ENCODE measurements at regions not wholly inside any gene's neighbourhood (a gene's known extent, or its start where the extent isn't known, plus 50 kb on each side); places are given as distances from the start of the nearest gene placed in this dataset.

- Mint-ChIP-seq H3K27me3 (no peaks in the 10 kb centered on the region), H3K4me1 (no peaks in the 10 kb centered on the region), H3K36me3 (no peaks in the 10 kb centered on the region), H3K27ac (no peak overlapping the region), H3K4me3 (no peak overlapping the region), H3K9me3 (peaks cover 5 to 6% of the 10 kb centered on the region in 2 donors)
- DNase-seq (no peak), ATAC-seq (replicated peaks) (no peak)
Measured at GRCh38 chr5:51278539-51278938, 104.7 kb upstream of the ISL1 start.

- DNase-seq (no peak), ATAC-seq (replicated peaks) (no peak)
- no peak overlapping the region for H3K4me3 Mint-ChIP-seq
- no peak overlapping the region for H3K27ac Mint-ChIP-seq
- no peaks in the 10 kb centered on the region for H3K27me3 Mint-ChIP-seq
- peaks cover 2 to 5% of the 10 kb centered on the region in 2 donors for H3K9me3 Mint-ChIP-seq
- no peaks in the 10 kb centered on the region for H3K4me1 Mint-ChIP-seq
- H3K36me3 Mint-ChIP-seq = no peaks in the 10 kb centered on the region
Measured at GRCh38 chr5:51279983-51280706, 103.1 kb upstream of the ISL1 start.

GRCh38 chr5:51286046-51286445 lies 97.2 kb upstream of the ISL1 start:
- H3K4me3 Mint-ChIP-seq = no peak overlapping the region
- ATAC-seq (replicated peaks) = no peak
- H3K4me1 Mint-ChIP-seq = no peaks in the 10 kb centered on the region
- H3K36me3 Mint-ChIP-seq = no peaks in the 10 kb centered on the region
- no peaks in the 10 kb centered on the region for H3K9me3 Mint-ChIP-seq
- no peaks in the 10 kb centered on the region for H3K27me3 Mint-ChIP-seq
- H3K27ac Mint-ChIP-seq = no peak overlapping the region
- DNase-seq = no peak

GRCh38 chr5:51302343-51302742 lies 80.9 kb upstream of the ISL1 start:
- no peak for DNase-seq
- H3K4me3 Mint-ChIP-seq = no peak overlapping the region
- H3K36me3 Mint-ChIP-seq = no peaks in the 10 kb centered on the region
- no peak overlapping the region for H3K27ac Mint-ChIP-seq
- no peaks in the 10 kb centered on the region for H3K27me3 Mint-ChIP-seq
- peaks cover 4 to 7% of the 10 kb centered on the region in 2 donors for H3K9me3 Mint-ChIP-seq
- no peaks in the 10 kb centered on the region for H3K4me1 Mint-ChIP-seq
- no peak for ATAC-seq (replicated peaks)

- no peak overlapping the region for H3K4me3 Mint-ChIP-seq
- no peak for ATAC-seq (replicated peaks)
- DNase-seq = no peak
- no peaks in the 10 kb centered on the region for H3K27me3 Mint-ChIP-seq
- H3K36me3 Mint-ChIP-seq = no peaks in the 10 kb centered on the region
- H3K4me1 Mint-ChIP-seq = no peaks in the 10 kb centered on the region
- no peak overlapping the region for H3K27ac Mint-ChIP-seq
- H3K9me3 Mint-ChIP-seq = no peaks in the 10 kb centered on the region
Measured at GRCh38 chr5:51326844-51327243, 56.4 kb upstream of the ISL1 start.

Measured in stimulated activated naive B cell treated with anti-CD40 and anti-IgM and Interleukin-4, amounts not matched to agents 10 μg/mL and 1 μg/mL and 100 μg/mL, for 72 hours (primary cell).